Esophagus muscularis mucosa (tissue), 4 donors: ENCODE measurements at regions not wholly inside any gene's neighbourhood (a gene's known extent, or its start where the extent isn't known, plus 50 kb on each side); places are given as distances from the start of the nearest gene placed in this dataset.
"Not testable (repeated sequence)": the region's sequence is repeated elsewhere in the genome, so short reads cannot be mapped to it uniquely, and the experiment has no call there.

ENCODE experiments used
- DNase-seq: peaks from one replicate; pipeline ENCODE4 v3.0.0-alpha.2; 2017; ENCODE audit errors: extremely low spot score
- H3K27ac ChIP-seq, 4 donors: fragments of 200-600 bp; sonication (generic); replicated peaks in 1 of 4; 1 replicate in 3 of 4; 2 replicates in 1 of 4; pipeline ENCODE4 v1.5.1; 2016 to 2019; ENCODE audit warnings: mild to moderate bottlenecking in 1 of 4
- H3K27me3 ChIP-seq, 4 donors: fragments of 200-600 bp; sonication (generic); one replicate each; pipeline versions ENCODE4 v1.5.1 to v1.6.0; 2016 to 2019
- H3K36me3 ChIP-seq, 4 donors: fragments of 200-600 bp; sonication (generic); one replicate each; pipeline ENCODE4 v1.5.1; 2016 to 2019
- H3K4me1 ChIP-seq, 4 donors: fragments of 200-600 bp; sonication (generic); one replicate each; pipeline ENCODE4 v1.5.1; 2016 to 2019
- H3K4me3 ChIP-seq, 4 donors: fragments of 200-600 bp; sonication (generic); 1 replicate in 2 of 4; 2 replicates in 2 of 4; pipeline ENCODE4 v1.5.1; 2016 to 2019; ENCODE audit warnings: mild to moderate bottlenecking in 4 of 4, moderate library complexity in 1 of 4
- H3K9me3 ChIP-seq, 4 donors: fragments of 200-600 bp; sonication (generic); 1 replicate in 3 of 4; 2 replicates in 1 of 4; pipeline ENCODE4 v1.5.1; 2016 to 2019
- CTCF ChIP-seq, 3 experiments: fragments of 200-600 bp in 2 of 3; fragments of 450-650 bp in 1 of 3; sonication (generic) in 2 of 3; IDR thresholded peaks; one replicate each; pipeline ENCODE4 v1.5.1; 2017 to 2019; ENCODE audit warnings: antibody characterized with exemption in 3 of 3, mild to moderate bottlenecking in 2 of 3, moderate library complexity in 1 of 3
- EP300 ChIP-seq: sonication (generic); formaldehyde crosslinking; IDR thresholded peaks from one replicate; pipeline ENCODE4 v1.6.1; 2017; ENCODE audit warnings: antibody characterized with exemption
- POLR2A ChIP-seq: fragments of 450-650 bp; IDR thresholded peaks from one replicate; pipeline ENCODE4 v1.6.1; 2017; ENCODE audit warnings: antibody characterized with exemption, moderate library complexity, mild to moderate bottlenecking, low read depth
- POLR2AphosphoS5 ChIP-seq, 2 donors: sonication (generic); formaldehyde crosslinking; IDR thresholded peaks; one replicate each; pipeline ENCODE4 v1.6.1; 2017; ENCODE audit warnings: antibody characterized with exemption in 2 of 2
- WGBS: methylation state at CpG from one replicate; pipeline ENCODE4 v1.1.5; 2018; 5-methylcytosine and 5-hydroxymethylcytosine counted together
- intact Hi-C: fragments of 100-400 bp; cut with DNase I; formaldehyde crosslinking; loops from one replicate; pipeline ENCODE4 v1.15.1; 2023

GRCh38 chr1:193388165-193388564 lies 201.8 kb upstream of the B3GALT2 start:
- no peaks in the 10 kb centered on the region for H3K9me3 ChIP-seq
- H3K4me1 ChIP-seq: peaks cover 0 to 8% (median 0%) of the 10 kb centered on the region in 4 donors
- no peak for DNase-seq
- H3K36me3 ChIP-seq: no peaks in the 10 kb centered on the region
- H3K27me3 ChIP-seq: no peaks in the 10 kb centered on the region
- WGBS: 92% methylated on average over 4 of the region's 4 CpGs
- no peak for TF ChIP-seq EP300
- no peak for TF ChIP-seq POLR2A
- no peak for TF ChIP-seq POLR2AphosphoS5 (IDR thresholded peaks at IDR 0.05)
- no peak for TF ChIP-seq CTCF (IDR thresholded peaks at IDR 0.05)
- intact Hi-C loops: no loop called here
- H3K4me3 ChIP-seq: no peak overlapping the region
- H3K27ac ChIP-seq: no peak overlapping the region

- H3K4me3 ChIP-seq: no peak overlapping the region
- H3K4me1 ChIP-seq: peaks cover 0 to 8% (median 0%) of the 10 kb centered on the region in 4 donors
- intact Hi-C loops: no loop called here
- TF ChIP-seq POLR2AphosphoS5 (IDR thresholded peaks at IDR 0.05) (no peak), CTCF (IDR thresholded peaks at IDR 0.05) (no peak), EP300 (no peak), POLR2A (no peak)
- H3K36me3 ChIP-seq: no peaks in the 10 kb centered on the region
- no peak for DNase-seq
- H3K27me3 ChIP-seq: no peaks in the 10 kb centered on the region
- no peaks in the 10 kb centered on the region for H3K9me3 ChIP-seq
- H3K27ac ChIP-seq: no peak overlapping the region
These were observed 201.0 kb upstream of the B3GALT2 start for GRCh38 chr1:193387406-193387805.

GRCh38 chr1:193378451-193378850 lies 192.0 kb upstream of the B3GALT2 start:
- H3K36me3 ChIP-seq, DNase-seq, H3K4me3 ChIP-seq, H3K27ac ChIP-seq, H3K27me3 ChIP-seq, H3K9me3 ChIP-seq, intact Hi-C loops, H3K4me1 ChIP-seq: not testable (repeated sequence)
- WGBS: 82% methylated on average over 2 of the region's 2 CpGs

- Histone ChIP-seq H3K27ac (no peak overlapping the region), H3K4me1 (no peaks in the 10 kb centered on the region), H3K36me3 (no peaks in the 10 kb centered on the region), H3K9me3 (no peaks in the 10 kb centered on the region), H3K27me3 (no peaks in the 10 kb centered on the region), H3K4me3 (no peak overlapping the region)
- TF ChIP-seq POLR2A: no peak
- TF ChIP-seq POLR2AphosphoS5 (IDR thresholded peaks at IDR 0.05): no peak
- TF ChIP-seq EP300: no peak
- TF ChIP-seq CTCF (IDR thresholded peaks at IDR 0.05): no peak
- intact Hi-C loops: no loop called here
- WGBS: 89% methylated on average over 2 of the region's 2 CpGs
- DNase-seq: no peak
These were observed 191.1 kb upstream of the B3GALT2 start for GRCh38 chr1:193377472-193377871.

- no peaks in the 10 kb centered on the region for H3K27me3 ChIP-seq
- WGBS: 90% methylated on average over 2 of the region's 2 CpGs
- no peak for DNase-seq
- H3K9me3 ChIP-seq: no peaks in the 10 kb centered on the region
- H3K4me3 ChIP-seq: no peak overlapping the region
- no peaks in the 10 kb centered on the region for H3K4me1 ChIP-seq
- H3K27ac ChIP-seq: no peak overlapping the region
- no peaks in the 10 kb centered on the region for H3K36me3 ChIP-seq
- no peak for TF ChIP-seq POLR2A
- TF ChIP-seq EP300: no peak
- TF ChIP-seq CTCF (IDR thresholded peaks at IDR 0.05): no peak
- no peak for TF ChIP-seq POLR2AphosphoS5 (IDR thresholded peaks at IDR 0.05)
- intact Hi-C loops: no loop called here
These were observed 186.1 kb upstream of the B3GALT2 start for GRCh38 chr1:193372553-193372952.
